Retinal pigment epithelial cell (primary cell): ENCODE measurements at regions not wholly inside any gene's neighbourhood (a gene's known extent, or its start where the extent isn't known, plus 50 kb on each side); places are given as distances from the start of the nearest gene placed in this dataset.
"Not testable (repeated sequence)": the region's sequence is repeated elsewhere in the genome, so short reads cannot be mapped to it uniquely, and the experiment has no call there.

ENCODE experiments used
- DNase-seq: peaks from one replicate; pipeline ENCODE4 v3.0.0-alpha.2; 2010; ENCODE audit warnings: low read depth
- H3K4me3 ChIP-seq: 2 replicates; pipeline ENCODE4 v1.5.1; 2011; ENCODE audit warnings: mild to moderate bottlenecking, low read length, control low read depth, moderate library complexity
- CTCF ChIP-seq: conservative IDR thresholded peaks from 2 replicates; pipeline ENCODE4 v1.5.1; 2011; ENCODE audit warnings: low read depth, low read length, control low read depth, inconsistent platforms

GRCh38 chr3:188010478-188010877 is 143.5 kb upstream of the LPP start:
- H3K4me3 ChIP-seq: no peak overlapping the region
- no peak for DNase-seq
- TF ChIP-seq CTCF: no peak

- no peak for DNase-seq
- TF ChIP-seq CTCF: no peak
- no peak overlapping the region for H3K4me3 ChIP-seq
Observed at GRCh38 chr3:188019727-188020126, 134.2 kb upstream of the LPP start.

GRCh38 chr3:188021041-188021440 is 132.9 kb upstream of the LPP start:
- no peak for DNase-seq
- TF ChIP-seq CTCF: no peak
- H3K4me3 ChIP-seq: no peak overlapping the region

- no peak for DNase-seq
- H3K4me3 ChIP-seq: no peak overlapping the region
- no peak for TF ChIP-seq CTCF
Observed at GRCh38 chr3:188021502-188022040, 132.4 kb upstream of the LPP start.

GRCh38 chr3:188022902-188023301 is 131.1 kb upstream of the LPP start:
- DNase-seq: not testable (repeated sequence)

GRCh38 chr3:188025555-188025954 is 128.4 kb upstream of the LPP start:
- H3K4me3 ChIP-seq: no peak overlapping the region
- TF ChIP-seq CTCF: no peak
- no peak for DNase-seq

More at GRCh38 chr3:188022902-188023301, 131.1 kb upstream of the LPP start:
- H3K4me3 ChIP-seq: not testable (repeated sequence)

- H3K4me3 ChIP-seq: no peak overlapping the region
- DNase-seq: no peak
- TF ChIP-seq CTCF: no peak
Observed at GRCh38 chr3:188026191-188026968, 127.6 kb upstream of the LPP start.
